HG03280 (cell line): ENCODE measurements at regions not wholly inside any gene's neighbourhood (a gene's known extent, or its start where the extent isn't known, plus 50 kb on each side); places are given as distances from the start of the nearest gene placed in this dataset.
"Not testable (repeated sequence)": the region's sequence is repeated elsewhere in the genome, so short reads cannot be mapped to it uniquely, and the experiment has no call there.

ENCODE experiments used
- ATAC-seq: cut with Tn5 transposase; IDR thresholded peaks from one replicate; pipeline ENCODE4 v1.9.1; 2021; ENCODE audit warnings: mild to moderate bottlenecking, moderate library complexity; ENCODE audit not compliant: unreplicated experiment

DNA sequence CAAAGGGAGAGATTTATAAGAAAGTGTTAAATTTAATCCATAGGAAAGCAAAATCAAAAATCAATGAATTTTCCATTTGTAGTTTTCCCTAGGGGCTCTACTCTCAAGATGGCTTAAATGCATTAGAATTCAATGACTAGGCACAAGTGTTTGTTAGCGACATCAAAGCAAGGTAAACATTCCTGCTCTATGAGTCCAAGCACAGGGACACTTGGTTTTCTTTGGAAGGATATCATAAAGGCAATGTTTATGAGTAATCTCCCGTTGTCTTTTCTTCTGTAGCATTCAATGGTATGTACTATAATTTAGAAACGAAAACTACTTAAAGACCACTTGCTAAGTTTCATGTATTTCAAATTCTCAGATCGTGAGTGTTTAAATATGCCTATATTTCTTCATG lies 54.8 kb upstream of the ZNF717 start:
- not testable (repeated sequence) for ATAC-seq

DNA sequence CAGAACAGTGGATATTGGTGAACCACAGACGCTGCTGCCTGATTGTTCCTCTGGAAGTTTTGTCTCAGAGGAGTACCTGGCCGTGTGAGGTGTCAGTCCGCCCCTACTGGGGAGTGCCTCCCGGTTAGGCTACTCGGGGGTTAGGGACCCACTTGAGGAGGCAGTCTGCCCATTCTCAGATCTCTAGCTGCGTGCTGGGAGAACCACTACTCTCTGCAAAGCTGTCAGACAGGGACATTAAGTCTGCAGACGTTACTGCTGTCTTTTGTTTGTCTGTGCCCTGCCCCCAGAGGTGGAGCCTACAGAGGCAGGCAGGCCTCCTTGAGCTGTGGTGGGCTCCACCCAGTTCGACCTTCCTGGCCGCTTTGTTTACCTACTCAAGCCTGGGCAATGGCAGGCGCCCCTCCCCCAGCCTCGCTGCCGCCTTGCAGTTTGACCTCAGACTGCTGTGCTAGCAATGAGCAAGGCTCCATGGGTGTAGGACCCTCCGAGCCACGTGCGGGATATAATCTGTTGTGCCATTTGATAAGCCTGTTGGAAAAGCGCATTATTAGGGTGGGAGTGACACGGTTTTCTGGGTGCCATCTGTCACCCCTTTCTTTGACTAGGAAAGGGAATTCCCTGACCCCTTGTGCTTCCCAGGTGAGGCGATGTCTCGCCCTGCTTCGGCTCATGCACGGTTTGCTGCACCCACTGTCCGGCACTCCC lies 65.1 kb upstream of the ZNF717 start:
- not testable (repeated sequence) for ATAC-seq

GRCh38 chr3:75863130-75863529 lies 77.8 kb upstream of the ZNF717 start:
- no peak for ATAC-seq

DNA sequence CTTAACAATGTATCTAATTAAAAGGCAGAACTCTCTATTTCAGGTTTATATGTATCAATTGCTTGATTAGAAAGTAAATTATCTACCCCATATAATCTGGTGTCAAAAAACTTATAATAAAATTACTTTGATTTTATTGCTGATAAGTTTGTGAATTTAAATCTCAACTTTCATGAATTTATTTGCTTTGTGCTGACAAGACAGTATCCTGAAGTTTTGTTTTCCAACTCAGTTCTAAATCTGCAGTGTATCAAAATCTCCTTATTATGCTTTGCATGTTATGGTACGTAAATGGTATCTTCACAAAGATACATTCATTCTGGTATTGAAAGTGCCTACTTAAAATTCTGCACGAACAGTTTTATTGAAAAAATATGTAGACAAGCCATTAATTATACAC lies 78.5 kb upstream of the ZNF717 start:
- no peak for ATAC-seq

DNA sequence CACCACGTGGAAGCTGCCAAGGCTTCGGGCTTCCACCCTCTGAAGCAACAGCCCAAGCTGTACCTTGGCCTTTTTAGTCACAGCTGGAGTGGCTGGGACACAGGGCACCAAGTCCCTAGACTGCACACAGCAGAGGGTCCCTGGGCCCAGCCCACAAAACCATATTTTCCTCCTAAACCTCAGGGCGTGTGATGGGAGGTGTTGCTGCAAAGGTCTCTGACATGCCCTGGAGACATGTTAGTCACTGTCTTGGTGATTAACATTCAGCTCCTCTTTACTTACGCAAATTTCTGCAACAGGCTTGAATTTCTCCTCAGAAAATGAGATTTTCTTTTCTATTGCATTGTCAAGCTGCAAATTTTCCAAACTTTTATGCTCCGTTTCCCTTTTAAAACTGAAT lies 98.4 kb upstream of the ZNF717 start:
- not testable (repeated sequence) for ATAC-seq

DNA sequence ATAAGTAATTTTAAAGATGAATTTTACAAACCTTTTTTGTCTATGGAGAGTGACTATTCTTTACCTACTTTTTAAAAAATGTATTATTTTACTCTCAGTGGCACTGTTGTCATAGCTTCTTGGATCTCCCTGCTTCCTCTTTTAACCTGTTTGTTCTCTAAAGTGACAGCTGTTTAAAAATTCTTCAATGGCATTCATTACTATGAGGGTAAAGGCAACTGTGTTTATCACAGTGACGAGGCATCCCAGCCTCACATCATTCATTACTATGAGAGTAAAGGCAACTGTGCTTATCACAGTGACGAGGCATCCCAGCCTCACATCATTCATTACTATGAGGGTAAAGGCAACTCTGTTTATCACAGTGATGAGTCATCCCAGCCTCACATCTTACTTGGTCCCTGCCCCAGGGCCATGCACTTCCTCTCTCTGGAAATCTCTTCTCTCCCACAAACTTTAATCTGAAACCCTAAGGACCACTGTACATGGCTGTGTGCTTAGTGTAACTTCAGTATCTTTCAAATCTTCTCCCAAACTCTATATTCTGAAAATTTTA lies 101.7 kb upstream of the ZNF717 start:
- ATAC-seq, result no peak

DNA sequence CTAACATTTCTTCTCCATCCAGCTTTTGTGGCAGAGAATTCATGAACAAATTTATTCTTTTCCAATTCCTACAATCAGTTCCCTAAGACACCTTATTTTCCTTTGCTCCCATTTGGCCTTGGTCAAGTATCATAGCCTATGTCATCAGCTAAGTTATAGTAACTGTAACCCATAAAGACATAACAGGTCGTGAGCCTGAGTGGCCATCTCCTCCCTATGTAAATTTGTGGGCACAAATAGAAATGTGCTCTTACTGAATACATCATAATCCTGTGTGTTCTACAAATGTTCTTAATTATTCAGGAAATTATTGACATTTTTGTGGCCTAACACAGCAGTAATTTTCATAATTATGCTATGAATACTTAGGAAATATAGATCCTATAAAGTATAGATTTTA lies 108.9 kb upstream of the ZNF717 start:
- ATAC-seq, result no peak

- ATAC-seq, result no peak
Measured at GRCh38 chr3:75896265-75896664, 110.9 kb upstream of the ZNF717 start.

DNA sequence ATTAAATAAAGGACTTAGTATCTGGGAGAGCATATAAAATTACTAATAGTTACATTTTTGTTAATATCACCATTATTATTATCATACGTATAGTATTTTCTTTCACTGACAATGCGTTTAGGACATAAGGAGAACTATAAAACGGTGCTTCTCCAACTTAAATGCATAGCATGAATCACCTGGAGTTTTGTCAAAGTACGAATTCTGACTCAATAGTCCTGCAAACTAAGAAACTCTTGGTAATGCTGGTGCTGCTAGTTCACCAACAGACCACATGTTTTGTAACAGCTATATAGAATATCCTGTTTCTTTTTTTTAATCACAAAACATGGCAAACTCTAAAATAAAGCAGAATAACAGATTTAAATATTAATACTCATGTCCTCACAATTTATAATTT lies 116.1 kb upstream of the ZNF717 start:
- not testable (repeated sequence) for ATAC-seq

DNA sequence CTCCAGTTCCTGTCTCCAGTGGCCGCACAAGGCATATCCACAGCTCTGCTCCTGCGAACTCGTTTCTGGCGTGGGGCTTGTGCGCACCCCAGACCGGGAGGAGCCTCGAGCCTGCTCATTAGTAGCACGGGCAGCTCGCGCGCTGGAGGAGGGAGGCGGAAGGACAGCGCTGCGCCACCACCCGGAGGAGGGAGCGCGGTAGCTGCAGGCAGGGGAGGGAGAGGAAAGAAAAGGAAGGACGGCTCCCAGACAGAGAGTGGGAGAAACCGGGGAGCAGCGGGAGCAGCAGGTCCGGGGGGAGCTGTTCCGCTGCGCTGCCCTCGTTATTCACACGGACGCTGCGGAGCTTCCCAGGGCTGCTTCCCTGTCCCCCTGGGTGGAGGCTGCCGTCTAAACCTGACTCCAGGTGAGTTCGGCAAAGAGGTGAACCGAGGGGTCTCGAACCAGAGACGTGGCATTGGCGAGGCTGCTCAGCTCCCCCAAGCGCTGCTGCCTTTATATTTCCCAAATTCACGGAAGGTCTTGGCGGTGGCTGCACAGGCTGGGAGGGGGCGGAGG lies 121.3 kb upstream of the ZNF717 start:
- ATAC-seq, result no peak

DNA sequence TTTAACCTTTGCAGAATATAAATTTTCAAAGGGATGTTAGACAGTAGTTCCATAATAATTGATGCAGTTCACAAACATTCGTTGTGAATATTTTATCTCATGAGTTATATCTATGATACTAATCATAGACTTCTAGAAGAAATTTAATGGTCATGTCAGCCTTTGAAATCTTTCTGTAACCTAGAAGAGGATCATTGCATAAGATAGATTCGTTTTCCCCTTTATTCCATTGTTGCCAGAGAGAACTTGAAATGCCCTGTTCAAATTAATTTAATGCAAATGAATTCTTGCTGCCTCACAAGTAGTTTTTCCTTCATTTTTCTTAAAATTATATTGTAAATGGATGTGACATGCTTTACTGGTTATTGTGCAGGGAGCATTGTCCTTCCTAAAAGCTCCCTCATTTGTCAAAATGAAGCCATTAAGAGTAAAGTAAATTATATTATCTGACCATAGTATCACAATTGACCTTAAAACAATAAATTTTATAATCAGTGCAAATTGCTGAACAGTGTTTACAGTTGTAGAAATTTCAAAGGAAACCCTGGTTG lies 128.5 kb upstream of the ZNF717 start:
- no peak for ATAC-seq

DNA sequence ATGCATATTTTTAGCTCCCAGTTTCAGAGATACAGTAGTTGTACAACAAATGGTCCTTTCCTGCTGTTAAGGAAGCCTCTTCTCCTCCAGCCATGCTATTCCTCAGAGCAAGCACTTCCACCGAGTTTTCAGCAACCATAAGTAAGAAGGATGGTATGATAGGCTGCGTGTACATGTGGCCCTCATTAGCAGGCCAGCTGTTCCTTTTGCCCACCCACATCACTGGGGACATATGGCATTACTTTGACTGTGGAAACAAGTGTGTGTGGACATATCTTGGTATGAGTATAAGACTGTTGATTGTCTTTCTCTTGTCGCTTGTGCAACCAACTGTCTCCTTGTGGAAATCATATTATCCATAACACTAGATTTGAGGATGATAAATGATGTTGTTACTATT lies 129.4 kb upstream of the ZNF717 start:
- not testable (repeated sequence) for ATAC-seq

DNA sequence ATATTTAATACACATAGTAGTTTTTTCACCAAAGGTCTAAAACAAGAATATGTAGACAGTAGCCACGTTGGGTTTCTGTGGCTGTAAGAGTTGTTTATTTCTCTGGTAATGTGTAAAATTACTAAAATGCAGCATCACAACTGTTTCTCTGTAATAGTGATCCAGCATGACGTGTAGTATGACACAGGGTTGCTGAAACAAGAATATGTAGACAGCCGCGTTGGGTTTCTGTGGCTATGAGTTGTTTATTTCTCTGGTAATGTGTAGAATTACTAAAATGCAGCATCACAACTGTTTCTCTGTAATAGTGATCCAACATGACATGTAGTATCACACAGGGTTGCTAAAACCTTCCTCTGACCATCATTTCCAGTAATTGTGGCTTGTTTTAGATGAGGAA lies 153.6 kb upstream of the ZNF717 start:
- no peak for ATAC-seq

- ATAC-seq, result no peak
Measured at GRCh38 chr3:75951941-75952340, 166.6 kb upstream of the ZNF717 start.

GRCh38 chr3:75960031-75960430 lies 174.7 kb upstream of the ZNF717 start:
- not testable (repeated sequence) for ATAC-seq

DNA sequence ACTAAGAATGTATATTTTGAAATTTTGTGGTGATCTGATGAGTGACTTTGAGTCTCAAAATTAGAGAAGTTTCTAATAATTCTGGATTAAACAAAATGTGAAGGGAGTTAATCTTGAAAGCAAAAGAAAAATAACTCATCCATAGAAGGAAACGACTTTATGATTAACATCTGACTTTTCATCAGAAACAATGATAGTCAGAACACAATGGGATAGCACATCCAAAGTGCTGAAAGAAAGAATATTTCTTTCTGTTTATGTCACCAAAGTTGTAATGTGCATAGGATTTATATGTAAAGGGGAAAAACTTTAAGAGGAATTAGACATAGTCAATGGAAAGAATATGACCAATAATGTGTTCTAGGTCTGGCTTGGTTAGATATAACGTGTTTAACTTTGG lies 176.7 kb upstream of the ZNF717 start:
- not testable (repeated sequence) for ATAC-seq

DNA sequence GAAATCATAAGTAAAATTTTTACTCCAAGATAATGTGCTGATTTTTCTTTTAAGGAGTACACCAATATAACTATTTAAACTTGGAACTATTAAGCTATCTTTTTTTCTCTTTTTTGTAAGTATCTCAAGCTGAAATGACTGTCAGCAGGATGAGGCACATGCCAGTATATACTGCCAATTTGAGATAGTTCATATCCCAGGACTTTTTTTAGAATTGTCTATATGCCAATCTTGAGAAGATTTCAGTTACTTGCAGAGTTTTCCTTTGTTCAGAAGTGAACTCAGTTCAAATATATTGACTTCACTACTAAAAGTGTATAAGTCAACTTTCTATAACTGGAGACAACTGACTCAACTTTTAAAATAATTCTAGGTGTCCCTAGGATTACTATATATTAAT lies 181.7 kb upstream of the ZNF717 start:
- ATAC-seq, result no peak

GRCh38 chr3:75978686-75979085 lies 193.3 kb upstream of the ZNF717 start:
- ATAC-seq, result no peak

GRCh38 chr3:75981401-75981800 lies 196.1 kb upstream of the ZNF717 start:
- no peak for ATAC-seq

DNA sequence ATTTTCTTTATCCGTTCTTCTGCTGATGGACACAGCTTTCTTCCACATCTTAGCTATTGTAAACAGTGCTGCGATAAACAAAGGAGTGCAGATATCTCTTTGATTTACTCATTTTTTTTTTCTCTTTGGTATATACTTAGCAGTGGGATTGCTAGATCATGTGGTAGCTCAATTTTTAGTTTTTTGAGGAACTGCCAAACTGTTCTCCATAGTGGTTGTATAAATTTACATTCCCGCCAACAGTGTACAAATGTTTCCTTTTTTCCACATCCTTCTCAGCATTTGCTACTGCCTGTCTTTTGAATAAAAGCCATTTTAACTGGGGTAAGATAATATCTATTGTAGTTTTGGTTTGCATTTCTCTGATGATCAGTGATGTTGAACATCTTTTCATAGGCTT lies 196.8 kb upstream of the ZNF717 start:
- no peak for ATAC-seq

- no peak for ATAC-seq
Measured at GRCh38 chr3:75983111-75983510, 197.8 kb upstream of the ZNF717 start.

GRCh38 chr3:75983609-75984290 lies 198.4 kb upstream of the ZNF717 start:
- no peak for ATAC-seq
